ENCODE measurements at regions not wholly inside any gene's neighbourhood (a gene's known extent, or its start where the extent isn't known, plus 50 kb on each side); places are given as distances from the start of the nearest gene placed in this dataset.
"Not testable (repeated sequence)": the region's sequence is repeated elsewhere in the genome, so short reads cannot be mapped to it uniquely, and the experiment has no call there.

- DNase-seq (ENCODE audit: low read depth): no peak
Observed at GRCh38 chr7:89772276-89772675, 382.0 kb upstream of the STEAP1 start.

GRCh38 chr7:89773611-89774010 lies 380.7 kb upstream of the STEAP1 start:
- DNase-seq (ENCODE audit: low read depth): no peak

- no peak for DNase-seq (ENCODE audit: low read depth)
Observed at GRCh38 chr7:89775459-89775858, 378.8 kb upstream of the STEAP1 start.

GRCh38 chr7:89776980-89777379 lies 377.3 kb upstream of the STEAP1 start:
- DNase-seq (ENCODE audit: low read depth): no peak

- DNase-seq (ENCODE audit: low read depth): no peak
Observed at GRCh38 chr7:89777499-89777898, 376.8 kb upstream of the STEAP1 start.

- DNase-seq (ENCODE audit: low read depth): no peak
Observed at GRCh38 chr7:89780291-89780690, 374.0 kb upstream of the STEAP1 start.

- no peak for DNase-seq (ENCODE audit: low read depth)
Observed at GRCh38 chr7:89796481-89796880, 357.8 kb upstream of the STEAP1 start.

- no peak for DNase-seq (ENCODE audit: low read depth)
Observed at GRCh38 chr7:89797965-89798598, 356.2 kb upstream of the STEAP1 start.

GRCh38 chr7:89798599-89798996 lies 355.7 kb upstream of the STEAP1 start:
- DNase-seq (ENCODE audit: low read depth): no peak

- no peak for DNase-seq (ENCODE audit: low read depth)
Observed at GRCh38 chr7:89800761-89801160, 353.5 kb upstream of the STEAP1 start.

GRCh38 chr7:89809291-89809690 lies 345.0 kb upstream of the STEAP1 start:
- no peak for DNase-seq (ENCODE audit: low read depth)

- no peak for DNase-seq (ENCODE audit: low read depth)
Observed at GRCh38 chr7:89813081-89813480, 341.2 kb upstream of the STEAP1 start.

- no peak for DNase-seq (ENCODE audit: low read depth)
Observed at GRCh38 chr7:89826121-89826520, 328.1 kb upstream of the STEAP1 start.

GRCh38 chr7:89826557-89826956 lies 327.7 kb upstream of the STEAP1 start:
- DNase-seq (ENCODE audit: low read depth): no peak

GRCh38 chr7:89837515-89837914 lies 316.8 kb upstream of the STEAP1 start:
- DNase-seq (ENCODE audit: low read depth): no peak

- DNase-seq (ENCODE audit: low read depth): no peak
Observed at GRCh38 chr7:89839329-89839728, 314.9 kb upstream of the STEAP1 start.

- no peak for DNase-seq (ENCODE audit: low read depth)
Observed at GRCh38 chr7:89845952-89846351, 308.3 kb upstream of the STEAP1 start.

GRCh38 chr7:89849052-89849451 lies 305.2 kb upstream of the STEAP1 start:
- DNase-seq (ENCODE audit: low read depth): no peak

GRCh38 chr7:89857053-89857452 lies 297.2 kb upstream of the STEAP1 start:
- DNase-seq (ENCODE audit: low read depth): not testable (repeated sequence)

GRCh38 chr7:89857767-89858166 lies 296.5 kb upstream of the STEAP1 start:
- no peak for DNase-seq (ENCODE audit: low read depth)

- DNase-seq (ENCODE audit: low read depth): no peak
Observed at GRCh38 chr7:89887489-89887888, 266.8 kb upstream of the STEAP1 start.

- no peak for DNase-seq (ENCODE audit: low read depth)
Observed at GRCh38 chr7:89908736-89909135, 245.5 kb upstream of the STEAP1 start.

GRCh38 chr7:89914711-89915110 lies 239.6 kb upstream of the STEAP1 start:
- DNase-seq (ENCODE audit: low read depth): no peak

- DNase-seq (ENCODE audit: low read depth): no peak
Observed at GRCh38 chr7:89926194-89926593, 228.1 kb upstream of the STEAP1 start.

- no peak for DNase-seq (ENCODE audit: low read depth)
Observed at GRCh38 chr7:89926701-89927100, 227.6 kb upstream of the STEAP1 start.

Measured in fibroblast of gingiva (primary cell).